ENCODE measurements at regions not wholly inside any gene's neighbourhood (a gene's known extent, or its start where the extent isn't known, plus 50 kb on each side); places are given as distances from the start of the nearest gene placed in this dataset.
"Not testable (repeated sequence)": the region's sequence is repeated elsewhere in the genome, so short reads cannot be mapped to it uniquely, and the experiment has no call there.

GRCh38 chr7:17108049-17108584, 190.3 kb upstream of the AHR start:
- Histone ChIP-seq H3K9ac (ENCODE audit: low read length) (no peak overlapping the region), H3K4me2 (ENCODE audit: low read length) (no peak overlapping the region), H3K79me2 (replicated peaks; ENCODE audit: insufficient read depth, low read length) (no peaks in the 10 kb centered on the region), H3K4me3 (ENCODE audit: low read length) (no peak overlapping the region), H4K20me1 (ENCODE audit: insufficient read depth) (no peaks in the 10 kb centered on the region), H2AFZ (ENCODE audit: low read depth, low read length) (no peak overlapping the region), H3K9me3 (ENCODE audit: low read length) (no peaks in the 10 kb centered on the region), H3K27ac (ENCODE audit: low read length) (no peak overlapping the region), H3F3A (ENCODE audit: insufficient read depth, low read length, poor library complexity, severe bottlenecking) (no peaks in the 10 kb centered on the region), H3K27me3 (ENCODE audit: insufficient read depth, low read depth, low read length) (no peaks in the 10 kb centered on the region), H3K36me3 (ENCODE audit: insufficient read depth, low read length) (no peaks in the 10 kb centered on the region), H3K9me2 (ENCODE audit: insufficient read depth, low read length) (no peaks in the 10 kb centered on the region)
- TF ChIP-seq RAD21 (conservative IDR thresholded peaks at IDR 0.05) (no peak), MXI1 (conservative IDR thresholded peaks at IDR 0.05; ENCODE audit: poor library complexity, severe bottlenecking) (no peak), CTCF (IDR thresholded peaks at IDR 0.05; ENCODE audit: poor library complexity, severe bottlenecking) (no peak), REST (IDR thresholded peaks at IDR 0.05; ENCODE audit: borderline replicate concordance) (no peak), SMC3 (conservative IDR thresholded peaks at IDR 0.05; ENCODE audit: poor library complexity) (no peak), EP300 (conservative IDR thresholded peaks at IDR 0.05; ENCODE audit: poor library complexity, severe bottlenecking) (no peak), EZH2 (IDR thresholded peaks at IDR 0.05; ENCODE audit: borderline replicate concordance, insufficient read depth, low read length, poor library complexity, severe bottlenecking) (no peak)

GRCh38 chr7:17109020-17109419, 189.4 kb upstream of the AHR start:
- no peak overlapping the region for H3K27ac ChIP-seq (ENCODE audit: low read length)
- no peaks in the 10 kb centered on the region for H3K27me3 ChIP-seq (ENCODE audit: insufficient read depth, low read depth, low read length)
- H3K9ac ChIP-seq (ENCODE audit: low read length), result no peak overlapping the region
- TF ChIP-seq EP300 (conservative IDR thresholded peaks at IDR 0.05; ENCODE audit: poor library complexity, severe bottlenecking) (no peak), TAF1 (IDR thresholded peaks at IDR 0.05; ENCODE audit: low read depth) (no peak)
- no peaks in the 10 kb centered on the region for H3K79me2 ChIP-seq (replicated peaks; ENCODE audit: insufficient read depth, low read length)
- no peaks in the 10 kb centered on the region for H3K36me3 ChIP-seq (ENCODE audit: insufficient read depth, low read length)
- H2AFZ ChIP-seq (ENCODE audit: low read depth, low read length), result no peak overlapping the region
- H3K9me2 ChIP-seq (ENCODE audit: insufficient read depth, low read length), result no peaks in the 10 kb centered on the region
- no peaks in the 10 kb centered on the region for H3F3A ChIP-seq (ENCODE audit: insufficient read depth, low read length, poor library complexity, severe bottlenecking)
- H3K9me3 ChIP-seq (ENCODE audit: low read length), result no peaks in the 10 kb centered on the region
- H3K4me2 ChIP-seq (ENCODE audit: low read length), result no peak overlapping the region
- H4K20me1 ChIP-seq (ENCODE audit: insufficient read depth), result no peaks in the 10 kb centered on the region
- no peak overlapping the region for H3K4me3 ChIP-seq (ENCODE audit: low read length)

GRCh38 chr7:17113770-17114169, 184.7 kb upstream of the AHR start:
- not testable (repeated sequence) for H3K4me3 ChIP-seq (ENCODE audit: low read length); H3K36me3 ChIP-seq (ENCODE audit: insufficient read depth, low read length); H3K27ac ChIP-seq (ENCODE audit: low read length); H3K9ac ChIP-seq (ENCODE audit: low read length); H3K4me2 ChIP-seq (ENCODE audit: low read length); H3F3A ChIP-seq (ENCODE audit: insufficient read depth, low read length, poor library complexity, severe bottlenecking); H3K27me3 ChIP-seq (ENCODE audit: insufficient read depth, low read depth, low read length); H4K20me1 ChIP-seq (ENCODE audit: insufficient read depth); H3K9me3 ChIP-seq (ENCODE audit: low read length); H3K79me2 ChIP-seq (replicated peaks; ENCODE audit: insufficient read depth, low read length); H3K9me2 ChIP-seq (ENCODE audit: insufficient read depth, low read length); H2AFZ ChIP-seq (ENCODE audit: low read depth, low read length)

Data from neural cell (in vitro differentiated cells).